ENCODE measurements at regions not wholly inside any gene's neighbourhood (a gene's known extent, or its start where the extent isn't known, plus 50 kb on each side); places are given as distances from the start of the nearest gene placed in this dataset.
"Not testable (repeated sequence)": the region's sequence is repeated elsewhere in the genome, so short reads cannot be mapped to it uniquely, and the experiment has no call there.

GRCh38 chr2:91589454-91590328 lies 2898.2 kb downstream of the RPIA start:
- TF ChIP-seq, protein P1, sequence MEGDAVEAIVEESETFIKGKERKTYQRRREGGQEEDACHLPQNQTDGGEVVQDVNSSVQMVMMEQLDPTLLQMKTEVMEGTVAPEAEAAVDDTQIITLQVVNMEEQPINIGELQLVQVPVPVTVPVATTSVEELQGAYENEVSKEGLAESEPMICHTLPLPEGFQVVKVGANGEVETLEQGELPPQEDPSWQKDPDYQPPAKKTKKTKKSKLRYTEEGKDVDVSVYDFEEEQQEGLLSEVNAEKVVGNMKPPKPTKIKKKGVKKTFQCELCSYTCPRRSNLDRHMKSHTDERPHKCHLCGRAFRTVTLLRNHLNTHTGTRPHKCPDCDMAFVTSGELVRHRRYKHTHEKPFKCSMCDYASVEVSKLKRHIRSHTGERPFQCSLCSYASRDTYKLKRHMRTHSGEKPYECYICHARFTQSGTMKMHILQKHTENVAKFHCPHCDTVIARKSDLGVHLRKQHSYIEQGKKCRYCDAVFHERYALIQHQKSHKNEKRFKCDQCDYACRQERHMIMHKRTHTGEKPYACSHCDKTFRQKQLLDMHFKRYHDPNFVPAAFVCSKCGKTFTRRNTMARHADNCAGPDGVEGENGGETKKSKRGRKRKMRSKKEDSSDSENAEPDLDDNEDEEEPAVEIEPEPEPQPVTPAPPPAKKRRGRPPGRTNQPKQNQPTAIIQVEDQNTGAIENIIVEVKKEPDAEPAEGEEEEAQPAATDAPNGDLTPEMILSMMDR (IDR thresholded peaks at IDR 0.05): not testable (repeated sequence)
- not testable (repeated sequence) for TF ChIP-seq POLR2A (IDR thresholded peaks at IDR 0.05)

Measured in Peyer's patch (tissue), 4 donors.